ENCODE measurements at regions not wholly inside any gene's neighbourhood (a gene's known extent, or its start where the extent isn't known, plus 50 kb on each side); places are given as distances from the start of the nearest gene placed in this dataset.

DNA sequence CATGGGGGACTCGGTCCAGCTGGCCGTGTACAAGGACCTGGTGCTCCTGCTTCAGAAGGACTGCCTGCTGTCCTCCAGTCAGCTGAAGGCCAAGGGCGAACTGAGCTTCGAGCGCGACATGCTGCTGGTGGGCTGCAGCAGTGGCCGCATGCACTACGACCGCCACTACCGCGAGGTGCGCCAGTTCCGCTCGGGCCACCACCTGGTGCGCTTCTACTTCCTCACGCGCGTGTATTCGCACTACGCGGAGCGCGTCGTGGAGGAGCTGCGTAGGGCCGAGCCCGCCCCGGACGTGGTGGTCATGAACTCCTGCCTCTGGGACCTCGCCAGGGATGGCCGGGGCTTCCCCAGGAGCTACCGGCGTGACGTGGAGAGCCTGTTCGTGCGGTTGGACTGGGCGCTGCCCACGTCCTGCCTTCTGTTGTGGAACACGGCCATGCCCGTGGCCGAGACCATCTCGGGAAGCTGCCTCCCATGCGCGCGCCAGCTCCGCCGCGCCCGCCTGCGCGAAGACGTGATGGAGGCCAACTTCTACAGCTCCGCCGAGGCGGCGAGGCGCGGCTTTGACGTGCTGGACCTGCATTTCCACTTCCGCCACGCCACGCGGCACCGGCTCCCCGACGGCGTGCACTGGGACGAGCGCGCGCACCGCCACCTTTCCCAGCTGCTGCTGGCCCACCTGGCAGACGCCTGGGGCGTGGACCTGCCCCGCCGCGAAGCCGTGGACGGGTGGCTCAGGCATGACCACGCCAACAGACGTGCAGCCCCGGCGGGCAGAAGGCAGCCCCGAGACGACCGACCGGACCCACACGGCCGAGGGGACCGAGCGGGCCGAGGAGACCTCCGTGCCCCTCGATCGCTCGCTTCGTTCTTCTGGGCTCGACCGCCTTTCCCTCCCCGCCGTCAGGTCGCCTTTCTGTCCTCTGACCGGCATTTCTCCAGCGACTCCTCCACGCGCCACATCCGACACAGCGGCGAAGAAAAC is 293.9 kb upstream of the ERBB4 start:
- TF ChIP-seq, protein P1, sequence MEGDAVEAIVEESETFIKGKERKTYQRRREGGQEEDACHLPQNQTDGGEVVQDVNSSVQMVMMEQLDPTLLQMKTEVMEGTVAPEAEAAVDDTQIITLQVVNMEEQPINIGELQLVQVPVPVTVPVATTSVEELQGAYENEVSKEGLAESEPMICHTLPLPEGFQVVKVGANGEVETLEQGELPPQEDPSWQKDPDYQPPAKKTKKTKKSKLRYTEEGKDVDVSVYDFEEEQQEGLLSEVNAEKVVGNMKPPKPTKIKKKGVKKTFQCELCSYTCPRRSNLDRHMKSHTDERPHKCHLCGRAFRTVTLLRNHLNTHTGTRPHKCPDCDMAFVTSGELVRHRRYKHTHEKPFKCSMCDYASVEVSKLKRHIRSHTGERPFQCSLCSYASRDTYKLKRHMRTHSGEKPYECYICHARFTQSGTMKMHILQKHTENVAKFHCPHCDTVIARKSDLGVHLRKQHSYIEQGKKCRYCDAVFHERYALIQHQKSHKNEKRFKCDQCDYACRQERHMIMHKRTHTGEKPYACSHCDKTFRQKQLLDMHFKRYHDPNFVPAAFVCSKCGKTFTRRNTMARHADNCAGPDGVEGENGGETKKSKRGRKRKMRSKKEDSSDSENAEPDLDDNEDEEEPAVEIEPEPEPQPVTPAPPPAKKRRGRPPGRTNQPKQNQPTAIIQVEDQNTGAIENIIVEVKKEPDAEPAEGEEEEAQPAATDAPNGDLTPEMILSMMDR (IDR thresholded peaks at IDR 0.05) = no peak
- no peak for TF ChIP-seq POLR2A (IDR thresholded peaks at IDR 0.05)

Data from esophagus squamous epithelium (tissue), 4 donors.